HEK293 (cell line): ENCODE measurements at regions not wholly inside any gene's neighbourhood (a gene's known extent, or its start where the extent isn't known, plus 50 kb on each side); places are given as distances from the start of the nearest gene placed in this dataset.

Source experiments
- CTCF ChIA-PET: fragments of 350-600 bp; formaldehyde crosslinking; extraction: SDS; loops from one replicate; lab custom pipeline; 2021; ENCODE audit warnings: antibody characterized with exemption; lab: Yijun Ruan, JAX
- POLR2A ChIA-PET: fragments of 300-600 bp; formaldehyde crosslinking; extraction: SDS; loops from one replicate; lab custom pipeline; 2020; ENCODE audit warnings: antibody characterized with exemption, inconsistent platforms; lab: Yijun Ruan, JAX
- H3K27ac ChIP-seq: fragments of 200-500 bp; sonication (Bioruptor generic); 2 replicates; pipeline ENCODE4 v1.5.1; 2014; ENCODE audit warnings: low read depth, low read length, control low read depth, inconsistent platforms; ENCODE audit errors: extremely low read depth
- H3K36me3 ChIP-seq, 2 experiments: fragments of 200-500 bp in 1 of 2; sonication (Bioruptor generic) in 1 of 2; 1 replicate in 1 of 2; 2 replicates in 1 of 2; pipeline ENCODE4 v1.5.1; 2014 to 2017; ENCODE audit warnings: inconsistent platforms in 2 of 2, low read length in 2 of 2; ENCODE audit not compliant: control insufficient read depth in 2 of 2, insufficient read depth in 1 of 2
- H3K4me1 ChIP-seq: fragments of 200-500 bp; sonication (Bioruptor generic); 2 replicates; pipeline ENCODE4 v1.5.1; 2014; ENCODE audit warnings: mild to moderate bottlenecking, low read length, inconsistent platforms; ENCODE audit not compliant: control insufficient read depth, insufficient read depth
- H3K4me3 ChIP-seq: 2 replicates; pipeline ENCODE4 v1.5.1; 2011; ENCODE audit warnings: low read depth, mild to moderate bottlenecking, control low read depth, low read length, moderate library complexity
- H3K9me3 ChIP-seq: fragments of 200-500 bp; sonication (Bioruptor generic); 2 replicates; pipeline ENCODE4 v1.5.1; 2014; ENCODE audit warnings: low read depth, low read length, inconsistent platforms; ENCODE audit not compliant: control insufficient read depth, insufficient read depth
- GLI2 ChIP-seq: fragments of 450-650 bp; formaldehyde crosslinking; IDR thresholded peaks from 2 replicates; pipeline ENCODE4; 2017; ENCODE audit warnings: missing biosample characterization, missing genetic modification characterization, low read depth, borderline replicate concordance
- HOXC10 ChIP-seq: sonication (generic); formaldehyde crosslinking; IDR thresholded peaks from 2 replicates; pipeline ENCODE4 v1.8.1; 2023; ENCODE audit warnings: mild to moderate bottlenecking, missing genetic modification reagents
- KLF8 ChIP-seq: fragments of 450-650 bp; formaldehyde crosslinking; IDR thresholded peaks from 2 replicates; pipeline ENCODE4 v1.5.1; 2016; ENCODE audit warnings: missing biosample characterization, missing genetic modification characterization
- ZBTB48 ChIP-seq: fragments of 450-650 bp; formaldehyde crosslinking; IDR thresholded peaks from 2 replicates; pipeline ENCODE4 v1.5.1; 2016; ENCODE audit warnings: missing biosample characterization, missing genetic modification characterization
- ZFHX2 ChIP-seq: fragments of 450-650 bp; formaldehyde crosslinking; conservative IDR thresholded peaks from 2 replicates; pipeline ENCODE4 v1.5.1; 2016; ENCODE audit warnings: missing biosample characterization, missing genetic modification characterization
- ZNF26 ChIP-seq: fragments of 450-650 bp; formaldehyde crosslinking; IDR thresholded peaks from 2 replicates; pipeline ENCODE4 v1.5.1; 2016; ENCODE audit warnings: missing biosample characterization, missing genetic modification characterization
- ZNF266 ChIP-seq: fragments of 450-650 bp; formaldehyde crosslinking; IDR thresholded peaks from 2 replicates; pipeline ENCODE4 v1.5.1; 2016; ENCODE audit warnings: missing biosample characterization, missing genetic modification characterization, low read depth
- ZNF324 ChIP-seq: fragments of 450-650 bp; formaldehyde crosslinking; IDR thresholded peaks from 2 replicates; pipeline ENCODE4 v1.5.1; 2016; ENCODE audit warnings: missing biosample characterization, missing genetic modification characterization
- ZNF404 ChIP-seq: fragments of 450-650 bp; formaldehyde crosslinking; IDR thresholded peaks from 2 replicates; pipeline ENCODE4 v1.5.1; 2017; ENCODE audit warnings: missing biosample characterization, missing genetic modification characterization
- ZNF48 ChIP-seq: fragments of 450-650 bp; formaldehyde crosslinking; IDR thresholded peaks from 2 replicates; pipeline ENCODE4 v1.5.1; 2016; ENCODE audit warnings: missing biosample characterization, missing genetic modification characterization
- ZNF488 ChIP-seq: fragments of 450-650 bp; formaldehyde crosslinking; IDR thresholded peaks from 2 replicates; pipeline ENCODE4 v1.5.1; 2016; ENCODE audit warnings: missing biosample characterization, missing genetic modification characterization
- ZNF501 ChIP-seq: fragments of 450-650 bp; formaldehyde crosslinking; IDR thresholded peaks from 2 replicates; pipeline ENCODE4 v1.5.1; 2016; ENCODE audit warnings: missing biosample characterization, missing genetic modification characterization
- ZNF549 ChIP-seq: fragments of 450-650 bp; IDR thresholded peaks from 2 replicates; pipeline ENCODE4 v1.5.1; 2018; ENCODE audit warnings: missing biosample characterization, missing genetic modification characterization, mild to moderate bottlenecking, inconsistent platforms, moderate library complexity
- ZNF596 ChIP-seq: fragments of 450-650 bp; IDR thresholded peaks from 2 replicates; pipeline ENCODE4 v1.5.0; 2018; ENCODE audit warnings: missing biosample characterization, mild to moderate bottlenecking, missing genetic modification characterization, moderate library complexity
- ZNF677 ChIP-seq: fragments of 450-650 bp; IDR thresholded peaks from 2 replicates; pipeline ENCODE4 v1.5.0; 2018; ENCODE audit warnings: missing biosample characterization, mild to moderate bottlenecking, missing genetic modification characterization, moderate library complexity
- ZNF76 ChIP-seq: fragments of 450-650 bp; formaldehyde crosslinking; IDR thresholded peaks from 2 replicates; pipeline ENCODE4; 2016; ENCODE audit warnings: low read depth, missing biosample characterization, missing genetic modification characterization, borderline replicate concordance
- ZNF792 ChIP-seq: fragments of 450-650 bp; formaldehyde crosslinking; IDR thresholded peaks from 2 replicates; pipeline ENCODE4 v1.5.1; 2016; ENCODE audit warnings: missing biosample characterization, missing genetic modification characterization
- ZNF830 ChIP-seq: fragments of 450-650 bp; IDR thresholded peaks from 2 replicates; pipeline ENCODE4 v1.5.0; 2018; ENCODE audit warnings: missing biosample characterization, missing genetic modification characterization, low read depth, mild to moderate bottlenecking, moderate library complexity
- TF ChIP-seq, protein P1 (sequence below): fragments of 450-650 bp; formaldehyde crosslinking; IDR thresholded peaks from 2 replicates; pipeline ENCODE4 v1.5.1; 2016; ENCODE audit warnings: missing biosample characterization, missing genetic modification characterization
- TF ChIP-seq, protein P2 (sequence below): fragments of 450-650 bp; formaldehyde crosslinking; optimal IDR thresholded peaks from 2 replicates; pipeline ENCODE3; 2016; ENCODE audit warnings: missing biosample characterization, mild to moderate bottlenecking, missing genetic modification characterization
- TF ChIP-seq, protein P3 (sequence below): fragments of 450-650 bp; IDR thresholded peaks from 2 replicates; pipeline ENCODE4 v1.5.1; 2018; ENCODE audit warnings: missing biosample characterization, mild to moderate bottlenecking, missing genetic modification characterization

DNA sequence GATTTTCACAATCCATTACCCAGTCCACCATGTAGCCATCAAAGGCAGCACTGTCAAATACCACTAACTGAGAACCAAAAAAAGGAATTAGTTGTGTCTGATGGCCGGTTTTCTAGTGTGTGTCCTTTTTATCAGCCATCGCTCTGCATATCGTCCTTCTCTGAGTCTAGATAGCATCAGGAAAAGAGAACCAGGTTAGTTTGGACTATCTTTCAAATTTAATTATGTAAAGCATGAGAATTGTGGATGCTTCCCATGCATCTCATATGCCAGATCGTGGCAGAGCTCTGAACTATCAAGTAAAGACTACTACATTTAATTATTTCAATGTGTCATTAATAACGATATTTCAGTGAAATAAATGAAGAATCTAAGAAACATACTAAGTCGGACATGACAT, 691.9 kb downstream of the FAM181B start (continued):
- TF ChIP-seq ZNF596 (tag by site-specific recombination) = no peak
- TF ChIP-seq ZNF76 (tag by site-specific recombination) = no peak
- TF ChIP-seq, protein P1, sequence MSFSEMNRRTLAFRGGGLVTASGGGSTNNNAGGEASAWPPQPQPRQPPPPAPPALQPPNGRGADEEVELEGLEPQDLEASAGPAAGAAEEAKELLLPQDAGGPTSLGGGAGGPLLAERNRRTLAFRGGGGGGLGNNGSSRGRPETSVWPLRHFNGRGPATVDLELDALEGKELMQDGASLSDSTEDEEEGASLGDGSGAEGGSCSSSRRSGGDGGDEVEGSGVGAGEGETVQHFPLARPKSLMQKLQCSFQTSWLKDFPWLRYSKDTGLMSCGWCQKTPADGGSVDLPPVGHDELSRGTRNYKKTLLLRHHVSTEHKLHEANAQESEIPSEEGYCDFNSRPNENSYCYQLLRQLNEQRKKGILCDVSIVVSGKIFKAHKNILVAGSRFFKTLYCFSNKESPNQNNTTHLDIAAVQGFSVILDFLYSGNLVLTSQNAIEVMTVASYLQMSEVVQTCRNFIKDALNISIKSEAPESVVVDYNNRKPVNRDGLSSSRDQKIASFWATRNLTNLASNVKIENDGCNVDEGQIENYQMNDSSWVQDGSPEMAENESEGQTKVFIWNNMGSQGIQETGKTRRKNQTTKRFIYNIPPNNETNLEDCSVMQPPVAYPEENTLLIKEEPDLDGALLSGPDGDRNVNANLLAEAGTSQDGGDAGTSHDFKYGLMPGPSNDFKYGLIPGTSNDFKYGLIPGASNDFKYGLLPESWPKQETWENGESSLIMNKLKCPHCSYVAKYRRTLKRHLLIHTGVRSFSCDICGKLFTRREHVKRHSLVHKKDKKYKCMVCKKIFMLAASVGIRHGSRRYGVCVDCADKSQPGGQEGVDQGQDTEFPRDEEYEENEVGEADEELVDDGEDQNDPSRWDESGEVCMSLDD = no peak
- TF ChIP-seq ZNF549 (tag by site-specific recombination) = no peak
- TF ChIP-seq ZNF792 (tag by site-specific recombination) = no peak

DNA sequence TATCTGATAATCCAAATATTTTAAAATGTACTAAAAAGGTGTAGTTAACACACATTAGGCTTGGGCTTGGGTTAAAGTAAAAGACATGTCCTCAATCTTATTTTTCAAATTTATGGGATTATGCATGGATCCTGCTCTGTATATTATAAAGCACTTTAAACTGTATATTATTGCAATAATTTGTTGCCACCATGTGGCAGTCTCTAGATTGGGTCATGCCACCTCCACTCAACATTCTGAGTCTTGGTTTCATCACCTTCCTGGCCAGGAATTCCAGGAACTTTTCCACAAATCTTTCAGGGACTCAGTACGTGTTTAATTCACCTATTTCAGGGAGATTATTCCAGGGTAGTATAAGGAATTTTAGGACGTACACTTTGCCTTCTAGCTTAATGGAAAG, 695.5 kb downstream of the FAM181B start:
- H3K27ac ChIP-seq = no peak overlapping the region
- POLR2A ChIA-PET = no interaction called here

More for the DNA sequence above, 695.5 kb downstream of the FAM181B start:
- CTCF ChIA-PET = interaction anchor here (0.6 to 0.8 kb wide), 2 partner anchors 11 to 16 kb away, joined by 4 to 5 read pairs; no protein-coding TSS in a partner anchor
- TF ChIP-seq ZNF501 (tag by site-specific recombination) (no peak), ZNF266 (no peak), GLI2 (tag by site-specific recombination) (no peak), ZNF488 (tag by site-specific recombination) (no peak), ZBTB48 (tag by site-specific recombination) (no peak), ZNF830 (tag by site-specific recombination) (no peak), ZFHX2 (tag by site-specific recombination) (no peak), ZNF324 (tag by site-specific recombination) (no peak), HOXC10 (CRISPR knock-in tag) (no peak), ZNF677 (no peak), ZNF404 (tag by site-specific recombination) (no peak), ZNF48 (tag by site-specific recombination) (no peak), KLF8 (tag by site-specific recombination) (no peak), ZNF26 (tag by site-specific recombination) (no peak)
- TF ChIP-seq, protein P2, sequence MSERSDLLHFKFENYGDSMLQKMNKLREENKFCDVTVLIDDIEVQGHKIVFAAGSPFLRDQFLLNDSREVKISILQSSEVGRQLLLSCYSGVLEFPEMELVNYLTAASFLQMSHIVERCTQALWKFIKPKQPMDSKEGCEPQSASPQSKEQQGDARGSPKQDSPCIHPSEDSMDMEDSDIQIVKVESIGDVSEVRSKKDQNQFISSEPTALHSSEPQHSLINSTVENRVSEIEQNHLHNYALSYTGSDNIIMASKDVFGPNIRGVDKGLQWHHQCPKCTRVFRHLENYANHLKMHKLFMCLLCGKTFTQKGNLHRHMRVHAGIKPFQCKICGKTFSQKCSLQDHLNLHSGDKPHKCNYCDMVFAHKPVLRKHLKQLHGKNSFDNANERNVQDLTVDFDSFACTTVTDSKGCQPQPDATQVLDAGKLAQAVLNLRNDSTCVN (tag by site-specific recombination) = no peak
- TF ChIP-seq, protein P3, sequence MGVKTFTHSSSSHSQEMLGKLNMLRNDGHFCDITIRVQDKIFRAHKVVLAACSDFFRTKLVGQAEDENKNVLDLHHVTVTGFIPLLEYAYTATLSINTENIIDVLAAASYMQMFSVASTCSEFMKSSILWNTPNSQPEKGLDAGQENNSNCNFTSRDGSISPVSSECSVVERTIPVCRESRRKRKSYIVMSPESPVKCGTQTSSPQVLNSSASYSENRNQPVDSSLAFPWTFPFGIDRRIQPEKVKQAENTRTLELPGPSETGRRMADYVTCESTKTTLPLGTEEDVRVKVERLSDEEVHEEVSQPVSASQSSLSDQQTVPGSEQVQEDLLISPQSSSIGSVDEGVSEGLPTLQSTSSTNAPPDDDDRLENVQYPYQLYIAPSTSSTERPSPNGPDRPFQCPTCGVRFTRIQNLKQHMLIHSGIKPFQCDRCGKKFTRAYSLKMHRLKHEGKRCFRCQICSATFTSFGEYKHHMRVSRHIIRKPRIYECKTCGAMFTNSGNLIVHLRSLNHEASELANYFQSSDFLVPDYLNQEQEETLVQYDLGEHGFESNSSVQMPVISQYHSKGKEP (tag by site-specific recombination) = no peak
- Histone ChIP-seq H3K36me3 (no peaks in the 10 kb centered on the region), H3K4me1 (no peaks in the 10 kb centered on the region), H3K9me3 (no peaks in the 10 kb centered on the region), H3K4me3 (no peak overlapping the region)
